ENCODE measurements at regions not wholly inside any gene's neighbourhood (a gene's known extent, or its start where the extent isn't known, plus 50 kb on each side); places are given as distances from the start of the nearest gene placed in this dataset.

GRCh38 chr3:139289860-139290524, 53.8 kb upstream of the MRPS22 start:
- H3K4me1 Mint-ChIP-seq: peaks cover 0 to 3% (median 0%) of the 10 kb centered on the region in 7 donors
- Histone ChIP-seq H3K9me3 (ENCODE audit: control insufficient read depth in 2 of 3, low read length in 3 of 3) (no peaks in the 10 kb centered on the region), H3K4me1 (ENCODE audit: control insufficient read depth in 2 of 2, insufficient read depth in 2 of 2, low read length in 2 of 2) (no peaks in the 10 kb centered on the region), H3K4me3 (ENCODE audit: low read length) (no peak overlapping the region), H3K27ac (ENCODE audit: low read depth, low read length) (no peak overlapping the region), H3K27me3 (ENCODE audit: control insufficient read depth in 2 of 2, insufficient read depth in 2 of 2, low read length in 2 of 2) (no peaks in the 10 kb centered on the region), H3K36me3 (ENCODE audit: control insufficient read depth in 2 of 3, insufficient read depth in 3 of 3, low read length in 3 of 3) (no peaks in the 10 kb centered on the region)
- H3K4me3 Mint-ChIP-seq: no peak overlapping the region
- POLR2A ChIA-PET: no interaction called here
- ATAC-seq: no peak
- CTCF ChIA-PET: no interaction called here
- H3K27me3 Mint-ChIP-seq: peaks cover 0 to 2% (median 0%) of the 10 kb centered on the region in 5 donors
- H3K9me3 Mint-ChIP-seq: no peaks in the 10 kb centered on the region
- no peak for DNase-seq
- no peaks in the 10 kb centered on the region for H3K36me3 Mint-ChIP-seq
- intact Hi-C loops (cut with micrococcal nuclease): no loop called here
- no peak overlapping the region for H3K27ac Mint-ChIP-seq

- intact Hi-C loops (cut with micrococcal nuclease): no loop called here
- Histone ChIP-seq H3K36me3 (ENCODE audit: control insufficient read depth in 2 of 3, insufficient read depth in 3 of 3, low read length in 3 of 3) (no peaks in the 10 kb centered on the region), H3K27me3 (ENCODE audit: control insufficient read depth in 2 of 2, insufficient read depth in 2 of 2, low read length in 2 of 2) (no peaks in the 10 kb centered on the region), H3K27ac (ENCODE audit: low read depth, low read length) (no peak overlapping the region), H3K9me3 (ENCODE audit: control insufficient read depth in 2 of 3, low read length in 3 of 3) (no peaks in the 10 kb centered on the region), H3K4me1 (ENCODE audit: control insufficient read depth in 2 of 2, insufficient read depth in 2 of 2, low read length in 2 of 2) (no peaks in the 10 kb centered on the region), H3K4me3 (ENCODE audit: low read length) (no peak overlapping the region)
- ATAC-seq: no peak
- DNase-seq: no peak
- ChIA-PET POLR2A (no interaction called here), CTCF (no interaction called here)
- no peak overlapping the region for H3K4me3 Mint-ChIP-seq
- H3K36me3 Mint-ChIP-seq: no peaks in the 10 kb centered on the region
- no peak overlapping the region for H3K27ac Mint-ChIP-seq
- H3K27me3 Mint-ChIP-seq: peaks cover 0 to 12% (median 0%) of the 10 kb centered on the region in 5 donors
- no peaks in the 10 kb centered on the region for H3K9me3 Mint-ChIP-seq
- H3K4me1 Mint-ChIP-seq: peaks cover 0 to 3% (median 0%) of the 10 kb centered on the region in 7 donors
Measured at GRCh38 chr3:139291276-139292051, 52.4 kb upstream of the MRPS22 start.

GRCh38 chr3:139292192-139292591, 51.6 kb upstream of the MRPS22 start:
- H3K9me3 ChIP-seq (ENCODE audit: control insufficient read depth in 2 of 3, low read length in 3 of 3): no peaks in the 10 kb centered on the region
- H3K4me1 Mint-ChIP-seq: peaks cover 0 to 3% (median 0%) of the 10 kb centered on the region in 7 donors
- no peak overlapping the region for H3K4me3 ChIP-seq (ENCODE audit: low read length)
- no peaks in the 10 kb centered on the region for H3K36me3 ChIP-seq (ENCODE audit: control insufficient read depth in 2 of 3, insufficient read depth in 3 of 3, low read length in 3 of 3)
- ATAC-seq (no peak), DNase-seq (no peak)
- no peaks in the 10 kb centered on the region for H3K36me3 Mint-ChIP-seq
- no peak overlapping the region for H3K4me3 Mint-ChIP-seq
- intact Hi-C loops (cut with micrococcal nuclease): no loop called here
- CTCF ChIA-PET: no interaction called here
- no peaks in the 10 kb centered on the region for H3K27me3 ChIP-seq (ENCODE audit: control insufficient read depth in 2 of 2, insufficient read depth in 2 of 2, low read length in 2 of 2)
- POLR2A ChIA-PET: no interaction called here
- peaks cover 0 to 19% (median 0%) of the 10 kb centered on the region in 5 donors for H3K27me3 Mint-ChIP-seq
- H3K9me3 Mint-ChIP-seq: no peaks in the 10 kb centered on the region
- no peak overlapping the region for H3K27ac Mint-ChIP-seq
- H3K27ac ChIP-seq (ENCODE audit: low read depth, low read length): no peak overlapping the region
- no peaks in the 10 kb centered on the region for H3K4me1 ChIP-seq (ENCODE audit: control insufficient read depth in 2 of 2, insufficient read depth in 2 of 2, low read length in 2 of 2)

GRCh38 chr3:139292711-139293664, 50.8 kb upstream of the MRPS22 start:
- no peaks in the 10 kb centered on the region for H3K27me3 ChIP-seq (ENCODE audit: control insufficient read depth in 2 of 2, insufficient read depth in 2 of 2, low read length in 2 of 2)
- Mint-ChIP-seq H3K27me3 (peaks cover 0 to 20% (median 0%) of the 10 kb centered on the region in 5 donors), H3K36me3 (no peaks in the 10 kb centered on the region), H3K4me3 (no peak overlapping the region), H3K4me1 (peaks cover 0 to 3% (median 0%) of the 10 kb centered on the region in 7 donors), H3K9me3 (no peaks in the 10 kb centered on the region), H3K27ac (no peak overlapping the region)
- no peaks in the 10 kb centered on the region for H3K4me1 ChIP-seq (ENCODE audit: control insufficient read depth in 2 of 2, insufficient read depth in 2 of 2, low read length in 2 of 2)
- no peak for DNase-seq
- no peaks in the 10 kb centered on the region for H3K9me3 ChIP-seq (ENCODE audit: control insufficient read depth in 2 of 3, low read length in 3 of 3)
- CTCF ChIA-PET: no interaction called here
- no peak overlapping the region for H3K27ac ChIP-seq (ENCODE audit: low read depth, low read length)
- H3K4me3 ChIP-seq (ENCODE audit: low read length): no peak overlapping the region
- H3K36me3 ChIP-seq (ENCODE audit: control insufficient read depth in 2 of 3, insufficient read depth in 3 of 3, low read length in 3 of 3): no peaks in the 10 kb centered on the region
- intact Hi-C loops (cut with micrococcal nuclease): no loop called here
- POLR2A ChIA-PET: no interaction called here
- ATAC-seq: no peak

- Mint-ChIP-seq H3K4me3 (no peak overlapping the region), H3K4me1 (peaks cover 0 to 3% (median 0%) of the 10 kb centered on the region in 7 donors), H3K27ac (no peak overlapping the region), H3K36me3 (no peaks in the 10 kb centered on the region), H3K27me3 (peaks cover 0 to 20% (median 0%) of the 10 kb centered on the region in 5 donors), H3K9me3 (no peaks in the 10 kb centered on the region)
- DNase-seq (no peak), ATAC-seq (no peak)
- no peaks in the 10 kb centered on the region for H3K4me1 ChIP-seq (ENCODE audit: control insufficient read depth in 2 of 2, insufficient read depth in 2 of 2, low read length in 2 of 2)
- ChIA-PET CTCF (no interaction called here), POLR2A (no interaction called here)
- no peak overlapping the region for H3K27ac ChIP-seq (ENCODE audit: low read depth, low read length)
- no peaks in the 10 kb centered on the region for H3K9me3 ChIP-seq (ENCODE audit: control insufficient read depth in 2 of 3, low read length in 3 of 3)
- H3K4me3 ChIP-seq (ENCODE audit: low read length): no peak overlapping the region
- H3K27me3 ChIP-seq (ENCODE audit: control insufficient read depth in 2 of 2, insufficient read depth in 2 of 2, low read length in 2 of 2): no peaks in the 10 kb centered on the region
- no peaks in the 10 kb centered on the region for H3K36me3 ChIP-seq (ENCODE audit: control insufficient read depth in 2 of 3, insufficient read depth in 3 of 3, low read length in 3 of 3)
- intact Hi-C loops (cut with micrococcal nuclease): no loop called here
Measured at GRCh38 chr3:139293665-139294023, 50.2 kb upstream of the MRPS22 start.

Data from naive thymus-derived CD4-positive, alpha-beta T cell (primary cell).